Ovary (tissue), 3 donors: ENCODE measurements at regions not wholly inside any gene's neighbourhood (a gene's known extent, or its start where the extent isn't known, plus 50 kb on each side); places are given as distances from the start of the nearest gene placed in this dataset.
"Not testable (repeated sequence)": the region's sequence is repeated elsewhere in the genome, so short reads cannot be mapped to it uniquely, and the experiment has no call there.

Experiments used
- POLR2A ChIP-seq: fragments of 450-650 bp; IDR thresholded peaks from one replicate; pipeline ENCODE4 v1.6.1; 2017; ENCODE audit warnings: antibody characterized with exemption, mild to moderate bottlenecking, moderate library complexity
- TF ChIP-seq, protein P1 (sequence below), 3 donors: fragments of 450-650 bp in 2 of 3; fragments of 200-600 bp in 1 of 3; IDR thresholded peaks; one replicate each; pipeline versions ENCODE4 v1.5.1 to v1.8.0; 2016 to 2022; ENCODE audit warnings: antibody characterized with exemption in 3 of 3, mild to moderate bottlenecking in 1 of 3
- donor health status: DM: no; HTN: no; CAD: no.

GRCh38 chr7:63580536-63581300, 417.9 kb upstream of the ZNF722 start:
- TF ChIP-seq, protein P1, sequence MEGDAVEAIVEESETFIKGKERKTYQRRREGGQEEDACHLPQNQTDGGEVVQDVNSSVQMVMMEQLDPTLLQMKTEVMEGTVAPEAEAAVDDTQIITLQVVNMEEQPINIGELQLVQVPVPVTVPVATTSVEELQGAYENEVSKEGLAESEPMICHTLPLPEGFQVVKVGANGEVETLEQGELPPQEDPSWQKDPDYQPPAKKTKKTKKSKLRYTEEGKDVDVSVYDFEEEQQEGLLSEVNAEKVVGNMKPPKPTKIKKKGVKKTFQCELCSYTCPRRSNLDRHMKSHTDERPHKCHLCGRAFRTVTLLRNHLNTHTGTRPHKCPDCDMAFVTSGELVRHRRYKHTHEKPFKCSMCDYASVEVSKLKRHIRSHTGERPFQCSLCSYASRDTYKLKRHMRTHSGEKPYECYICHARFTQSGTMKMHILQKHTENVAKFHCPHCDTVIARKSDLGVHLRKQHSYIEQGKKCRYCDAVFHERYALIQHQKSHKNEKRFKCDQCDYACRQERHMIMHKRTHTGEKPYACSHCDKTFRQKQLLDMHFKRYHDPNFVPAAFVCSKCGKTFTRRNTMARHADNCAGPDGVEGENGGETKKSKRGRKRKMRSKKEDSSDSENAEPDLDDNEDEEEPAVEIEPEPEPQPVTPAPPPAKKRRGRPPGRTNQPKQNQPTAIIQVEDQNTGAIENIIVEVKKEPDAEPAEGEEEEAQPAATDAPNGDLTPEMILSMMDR (IDR thresholded peaks at IDR 0.05): not testable (repeated sequence)
- not testable (repeated sequence) for TF ChIP-seq POLR2A
